ENCODE measurements at regions not wholly inside any gene's neighbourhood (a gene's known extent, or its start where the extent isn't known, plus 50 kb on each side); places are given as distances from the start of the nearest gene placed in this dataset.

DNA sequence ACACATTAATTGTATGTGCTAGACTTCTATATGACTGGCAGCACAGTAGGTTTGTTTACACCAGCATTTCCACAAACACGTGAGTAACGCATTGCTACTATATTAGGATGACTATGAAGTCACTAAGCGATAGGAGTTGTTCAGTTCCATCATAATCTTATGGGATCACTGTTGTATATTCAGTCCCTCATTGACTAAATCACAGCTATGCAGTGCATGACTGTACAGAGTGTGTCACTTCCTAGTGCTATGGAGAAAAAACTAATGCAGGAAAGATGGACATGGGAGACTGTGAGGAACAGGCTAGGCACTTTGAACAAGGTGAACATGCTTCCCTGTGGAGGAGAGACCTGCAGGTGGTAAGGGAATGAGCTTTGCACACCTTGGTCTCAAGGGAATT, 259.8 kb downstream of the NUAK1 start:
- no peak for TF ChIP-seq EGR1 (IDR thresholded peaks at IDR 0.05)
- no peak for TF ChIP-seq ZBTB7A (IDR thresholded peaks at IDR 0.05; ENCODE audit: low read depth)
- TF ChIP-seq FOXM1 (IDR thresholded peaks at IDR 0.05; ENCODE audit: borderline replicate concordance, low read depth): no peak

DNA sequence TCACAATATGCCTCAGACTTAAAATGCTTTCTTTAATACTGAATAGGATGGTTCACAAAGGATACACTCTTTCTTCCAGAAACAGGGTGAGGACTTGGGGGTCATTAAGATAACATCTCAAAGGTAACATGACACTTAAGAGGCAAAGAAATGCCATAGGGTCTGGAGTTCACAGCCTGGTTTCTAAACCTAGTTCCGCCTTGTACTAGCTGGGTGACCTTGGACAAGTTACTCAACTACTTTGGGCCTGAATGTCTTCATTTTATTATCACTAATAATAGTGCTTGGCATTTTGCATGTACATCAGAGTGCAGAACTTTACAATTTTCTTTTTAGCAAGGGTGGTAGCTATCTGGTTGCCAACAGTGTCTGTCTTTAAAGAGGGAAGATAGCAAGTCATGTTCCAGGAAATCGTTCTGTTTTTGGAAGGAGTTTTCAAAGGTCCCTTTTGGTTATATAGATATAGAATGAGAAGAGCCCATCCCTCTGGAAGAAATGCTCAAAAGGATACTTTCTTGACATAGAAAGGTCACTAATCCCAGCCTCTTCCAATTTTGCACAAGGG, 257.8 kb downstream of the NUAK1 start:
- TF ChIP-seq TEAD4 (IDR thresholded peaks at IDR 0.05): no peak
- TF ChIP-seq YY1 (IDR thresholded peaks at IDR 0.05; ENCODE audit: low read depth): no peak
- TF ChIP-seq CREB1 (IDR thresholded peaks at IDR 0.05; ENCODE audit: low read depth): no peak
- TF ChIP-seq EP300 (IDR thresholded peaks at IDR 0.05; ENCODE audit: borderline replicate concordance): no peak
- TF ChIP-seq TCF12 (IDR thresholded peaks at IDR 0.05; ENCODE audit: low read depth): no peak
- no peak for TF ChIP-seq CEBPB (IDR thresholded peaks at IDR 0.05)
- TF ChIP-seq, protein P1, sequence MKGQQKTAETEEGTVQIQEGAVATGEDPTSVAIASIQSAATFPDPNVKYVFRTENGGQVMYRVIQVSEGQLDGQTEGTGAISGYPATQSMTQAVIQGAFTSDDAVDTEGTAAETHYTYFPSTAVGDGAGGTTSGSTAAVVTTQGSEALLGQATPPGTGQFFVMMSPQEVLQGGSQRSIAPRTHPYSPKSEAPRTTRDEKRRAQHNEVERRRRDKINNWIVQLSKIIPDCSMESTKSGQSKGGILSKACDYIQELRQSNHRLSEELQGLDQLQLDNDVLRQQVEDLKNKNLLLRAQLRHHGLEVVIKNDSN (IDR thresholded peaks at IDR 0.05): no peak
- no peak for TF ChIP-seq FOXM1 (IDR thresholded peaks at IDR 0.05; ENCODE audit: borderline replicate concordance, low read depth)
- TF ChIP-seq, protein P2, sequence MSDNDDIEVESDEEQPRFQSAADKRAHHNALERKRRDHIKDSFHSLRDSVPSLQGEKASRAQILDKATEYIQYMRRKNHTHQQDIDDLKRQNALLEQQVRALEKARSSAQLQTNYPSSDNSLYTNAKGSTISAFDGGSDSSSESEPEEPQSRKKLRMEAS (IDR thresholded peaks at IDR 0.05): no peak
- no peak for TF ChIP-seq ZBTB7A (IDR thresholded peaks at IDR 0.05; ENCODE audit: low read depth)
- TF ChIP-seq RAD21 (IDR thresholded peaks at IDR 0.05; ENCODE audit: low read depth): no peak

DNA sequence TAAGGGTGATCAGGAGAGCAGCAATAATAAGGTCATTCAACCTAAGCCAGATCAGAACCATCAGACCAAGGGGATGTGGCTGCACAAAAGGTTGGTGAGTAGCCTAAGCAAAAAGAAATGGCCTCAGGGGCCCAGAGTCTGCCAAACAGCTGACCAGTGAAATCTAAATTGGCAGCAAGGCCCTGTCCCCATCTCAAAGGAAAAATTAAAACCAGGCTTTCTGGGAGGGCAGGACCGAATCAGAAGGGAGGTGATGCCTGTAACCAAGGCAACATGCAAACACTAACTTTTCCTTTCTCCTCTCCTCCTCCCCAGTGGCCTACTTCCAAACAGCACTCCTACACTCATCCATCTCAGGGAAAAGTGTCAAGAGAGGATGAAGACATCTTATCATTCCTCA, 256.4 kb downstream of the NUAK1 start:
- TF ChIP-seq NFIC (IDR thresholded peaks at IDR 0.05) (no peak), EGR1 (IDR thresholded peaks at IDR 0.05) (no peak), ZBTB7A (IDR thresholded peaks at IDR 0.05; ENCODE audit: low read depth) (no peak), CEBPB (IDR thresholded peaks at IDR 0.05) (no peak), RAD21 (IDR thresholded peaks at IDR 0.05; ENCODE audit: low read depth) (no peak), FOXM1 (IDR thresholded peaks at IDR 0.05; ENCODE audit: borderline replicate concordance, low read depth) (no peak), TAF1 (IDR thresholded peaks at IDR 0.05; ENCODE audit: low read depth) (no peak), TEAD4 (IDR thresholded peaks at IDR 0.05) (no peak), EP300 (IDR thresholded peaks at IDR 0.05; ENCODE audit: borderline replicate concordance) (no peak), CREB1 (IDR thresholded peaks at IDR 0.05; ENCODE audit: low read depth) (no peak), TCF12 (IDR thresholded peaks at IDR 0.05; ENCODE audit: low read depth) (no peak), YY1 (IDR thresholded peaks at IDR 0.05; ENCODE audit: low read depth) (no peak)
- TF ChIP-seq, protein P2 (IDR thresholded peaks at IDR 0.05): no peak
- TF ChIP-seq, protein P1 (IDR thresholded peaks at IDR 0.05): no peak
- TF ChIP-seq, protein P3, sequence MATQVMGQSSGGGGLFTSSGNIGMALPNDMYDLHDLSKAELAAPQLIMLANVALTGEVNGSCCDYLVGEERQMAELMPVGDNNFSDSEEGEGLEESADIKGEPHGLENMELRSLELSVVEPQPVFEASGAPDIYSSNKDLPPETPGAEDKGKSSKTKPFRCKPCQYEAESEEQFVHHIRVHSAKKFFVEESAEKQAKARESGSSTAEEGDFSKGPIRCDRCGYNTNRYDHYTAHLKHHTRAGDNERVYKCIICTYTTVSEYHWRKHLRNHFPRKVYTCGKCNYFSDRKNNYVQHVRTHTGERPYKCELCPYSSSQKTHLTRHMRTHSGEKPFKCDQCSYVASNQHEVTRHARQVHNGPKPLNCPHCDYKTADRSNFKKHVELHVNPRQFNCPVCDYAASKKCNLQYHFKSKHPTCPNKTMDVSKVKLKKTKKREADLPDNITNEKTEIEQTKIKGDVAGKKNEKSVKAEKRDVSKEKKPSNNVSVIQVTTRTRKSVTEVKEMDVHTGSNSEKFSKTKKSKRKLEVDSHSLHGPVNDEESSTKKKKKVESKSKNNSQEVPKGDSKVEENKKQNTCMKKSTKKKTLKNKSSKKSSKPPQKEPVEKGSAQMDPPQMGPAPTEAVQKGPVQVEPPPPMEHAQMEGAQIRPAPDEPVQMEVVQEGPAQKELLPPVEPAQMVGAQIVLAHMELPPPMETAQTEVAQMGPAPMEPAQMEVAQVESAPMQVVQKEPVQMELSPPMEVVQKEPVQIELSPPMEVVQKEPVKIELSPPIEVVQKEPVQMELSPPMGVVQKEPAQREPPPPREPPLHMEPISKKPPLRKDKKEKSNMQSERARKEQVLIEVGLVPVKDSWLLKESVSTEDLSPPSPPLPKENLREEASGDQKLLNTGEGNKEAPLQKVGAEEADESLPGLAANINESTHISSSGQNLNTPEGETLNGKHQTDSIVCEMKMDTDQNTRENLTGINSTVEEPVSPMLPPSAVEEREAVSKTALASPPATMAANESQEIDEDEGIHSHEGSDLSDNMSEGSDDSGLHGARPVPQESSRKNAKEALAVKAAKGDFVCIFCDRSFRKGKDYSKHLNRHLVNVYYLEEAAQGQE (IDR thresholded peaks at IDR 0.05; ENCODE audit: low read depth): no peak

DNA sequence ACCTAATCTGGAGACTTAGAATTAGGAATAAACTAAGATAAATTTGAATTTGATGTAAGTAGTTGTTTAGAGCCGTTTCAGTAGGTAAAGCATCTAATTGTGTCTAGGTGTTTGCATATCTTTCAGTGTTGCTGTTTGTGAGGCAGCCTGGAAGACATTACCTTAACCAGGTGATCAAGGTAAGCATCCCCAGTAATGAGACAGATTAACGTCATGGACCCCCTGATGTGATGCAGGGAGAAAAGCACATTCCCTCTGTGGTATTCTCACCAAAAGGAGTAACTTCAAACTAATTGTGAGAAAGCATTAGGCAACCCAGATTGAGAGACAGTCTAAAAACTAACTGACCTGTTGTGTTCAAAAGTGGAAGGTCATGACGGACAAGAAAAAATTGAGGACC, 251.6 kb downstream of the NUAK1 start:
- TF ChIP-seq, protein P1 (IDR thresholded peaks at IDR 0.05): no peak
- TF ChIP-seq TCF12 (IDR thresholded peaks at IDR 0.05; ENCODE audit: low read depth) (no peak), CREB1 (IDR thresholded peaks at IDR 0.05; ENCODE audit: low read depth) (no peak), TEAD4 (IDR thresholded peaks at IDR 0.05) (no peak), EP300 (IDR thresholded peaks at IDR 0.05; ENCODE audit: borderline replicate concordance) (no peak), ZBTB7A (IDR thresholded peaks at IDR 0.05; ENCODE audit: low read depth) (no peak), CEBPB (IDR thresholded peaks at IDR 0.05) (no peak), RAD21 (IDR thresholded peaks at IDR 0.05; ENCODE audit: low read depth) (no peak), TAF1 (IDR thresholded peaks at IDR 0.05; ENCODE audit: low read depth) (no peak), EGR1 (IDR thresholded peaks at IDR 0.05) (no peak), FOXM1 (IDR thresholded peaks at IDR 0.05; ENCODE audit: borderline replicate concordance, low read depth) (no peak), YY1 (IDR thresholded peaks at IDR 0.05; ENCODE audit: low read depth) (no peak)
- TF ChIP-seq, protein P3 (IDR thresholded peaks at IDR 0.05; ENCODE audit: low read depth): no peak
- TF ChIP-seq, protein P2 (IDR thresholded peaks at IDR 0.05): no peak

DNA sequence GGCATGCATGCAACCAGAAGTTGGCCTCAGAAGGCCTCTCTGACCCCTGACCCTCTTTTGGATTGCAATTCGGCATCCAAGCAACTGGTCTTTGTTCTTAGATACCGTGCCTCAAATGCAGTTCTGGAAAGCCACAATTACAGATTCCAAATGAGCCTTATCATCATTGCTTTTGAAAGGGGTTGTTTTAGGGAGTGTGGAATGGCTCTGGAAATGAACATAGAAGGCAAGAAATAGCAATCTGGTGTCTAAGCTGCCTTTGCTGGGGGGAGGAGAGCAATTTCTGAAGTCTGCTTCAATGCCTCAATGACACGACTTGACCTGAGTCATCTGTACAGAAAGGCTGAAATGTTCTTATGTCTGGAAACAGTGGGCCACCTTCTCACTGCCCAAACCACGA, 250.1 kb downstream of the NUAK1 start:
- no peak for TF ChIP-seq TAF1 (IDR thresholded peaks at IDR 0.05; ENCODE audit: low read depth)
- no peak for TF ChIP-seq FOXM1 (IDR thresholded peaks at IDR 0.05; ENCODE audit: borderline replicate concordance, low read depth)
- TF ChIP-seq EP300 (IDR thresholded peaks at IDR 0.05; ENCODE audit: borderline replicate concordance): no peak
- TF ChIP-seq, protein P3 (IDR thresholded peaks at IDR 0.05; ENCODE audit: low read depth): no peak
